DMS114 treated with DMSO at 0.1 percent for 48 hours (cell line): ENCODE measurements at regions not wholly inside any gene's neighbourhood (a gene's known extent, or its start where the extent isn't known, plus 50 kb on each side); places are given as distances from the start of the nearest gene placed in this dataset.

Experiments used
- DNase-seq: peaks from one replicate; lab custom pipeline; 2025; ENCODE audit not compliant: unreplicated experiment; lab: John Stamatoyannopoulos, UW

GRCh38 chr11:81472646-81473045, 1261.0 kb downstream of the FAM181B start:
- DNase-seq, result no peak

- DNase-seq, result no peak
These were observed 1263.2 kb downstream of the FAM181B start for GRCh38 chr11:81470446-81470845.

GRCh38 chr11:81459766-81460306, 1273.8 kb downstream of the FAM181B start:
- DNase-seq, result no peak

- DNase-seq, result no peak
These were observed 1284.0 kb downstream of the FAM181B start for GRCh38 chr11:81449588-81450156.

- no peak for DNase-seq
These were observed 1289.4 kb downstream of the FAM181B start for GRCh38 chr11:81444297-81444696.

GRCh38 chr11:81432333-81432732, 1301.3 kb downstream of the FAM181B start:
- DNase-seq, result no peak

GRCh38 chr11:81424822-81425221, 1308.8 kb downstream of the FAM181B start:
- no peak for DNase-seq

- no peak for DNase-seq
These were observed 1311.3 kb downstream of the FAM181B start for GRCh38 chr11:81422402-81422801.

- DNase-seq, result no peak
These were observed 1312.3 kb downstream of the FAM181B start for GRCh38 chr11:81421251-81421860.

GRCh38 chr11:81420668-81421250, 1312.9 kb downstream of the FAM181B start:
- DNase-seq, result no peak

- DNase-seq, result no peak
These were observed 1336.3 kb downstream of the FAM181B start for GRCh38 chr11:81397316-81397715.

- DNase-seq, result no peak
These were observed 1339.4 kb downstream of the FAM181B start for GRCh38 chr11:81394311-81394710.

GRCh38 chr11:81388326-81388725, 1345.3 kb downstream of the FAM181B start:
- no peak for DNase-seq

GRCh38 chr11:81380395-81380794, 1353.3 kb downstream of the FAM181B start:
- DNase-seq, result no peak

- DNase-seq, result no peak
These were observed 1356.2 kb downstream of the FAM181B start for GRCh38 chr11:81377418-81377817.

GRCh38 chr11:81373986-81374385, 1359.7 kb downstream of the FAM181B start:
- DNase-seq, result no peak

GRCh38 chr11:81368192-81368591, 1365.5 kb downstream of the FAM181B start:
- DNase-seq, result no peak

GRCh38 chr11:81365496-81365895, 1368.2 kb downstream of the FAM181B start:
- no peak for DNase-seq

GRCh38 chr11:81359476-81359875, 1374.2 kb downstream of the FAM181B start:
- no peak for DNase-seq

- no peak for DNase-seq
These were observed 1388.1 kb downstream of the FAM181B start for GRCh38 chr11:81345609-81346008.

GRCh38 chr11:81342966-81343365, 1390.7 kb downstream of the FAM181B start:
- no peak for DNase-seq

GRCh38 chr11:81340225-81340624, 1393.4 kb downstream of the FAM181B start:
- no peak for DNase-seq
